Caco-2 (cell line): ENCODE measurements at regions not wholly inside any gene's neighbourhood (a gene's known extent, or its start where the extent isn't known, plus 50 kb on each side); places are given as distances from the start of the nearest gene placed in this dataset.

Experiments used
- BruUV-seq: library from RNA; stranded (reverse); fragments of 400-500 nt; replicated peaks from 2 replicates; lab custom pipeline; 2021; lab: Mats Ljungman, UMichigan
- CTCF ChIA-PET: fragments of 300-600 bp; sonication (Branson Sonifier 250); formaldehyde crosslinking; loops from one replicate; lab custom pipeline; 2022; ENCODE audit warnings: antibody characterized with exemption; lab: Charles Lee
- POLR2A ChIA-PET: fragments of 300-600 bp; sonication (Branson Sonifier 250); formaldehyde crosslinking; loops from one replicate; lab custom pipeline; 2022; ENCODE audit warnings: antibody characterized with exemption; lab: Charles Lee
- DNase-seq, 2 experiments: peaks; one replicate each; pipeline versions ENCODE4 v3.0.0 to v3.0.0-alpha.2; 2020 to 2022
- H3K27me3 ChIP-seq: replicated peaks from 2 replicates; pipeline ENCODE4 v1.6.0; 2011; ENCODE audit warnings: low read length; ENCODE audit not compliant: control insufficient read depth, insufficient read depth
- H3K36me3 ChIP-seq: 2 replicates; pipeline ENCODE4 v1.5.1; 2011; ENCODE audit warnings: low read length; ENCODE audit not compliant: control insufficient read depth, insufficient read depth
- H3K4me1 ChIP-seq: fragments of 250-450 bp; sonication (Bioruptor Pico); 2 replicates; pipeline ENCODE4 v1.5.1; 2020; ENCODE audit warnings: mild to moderate bottlenecking
- H3K4me3 ChIP-seq: 2 replicates; pipeline ENCODE4 v1.5.1; 2011; ENCODE audit warnings: low read depth, mild to moderate bottlenecking, control low read depth, low read length
- H3K9me3 ChIP-seq: fragments of 250-450 bp; sonication (Bioruptor Pico); 2 replicates; pipeline ENCODE4 v1.5.1; 2020; ENCODE audit warnings: mild to moderate bottlenecking, moderate library complexity
- H3K27ac Mint-ChIP-seq: one replicate; pipeline ENCODE4 v1.8.0; 2022; ENCODE audit warnings: mixed read lengths; ENCODE audit not compliant: unreplicated experiment
- H3K27me3 Mint-ChIP-seq: one replicate; pipeline ENCODE4 v1.8.0; 2022; ENCODE audit warnings: mixed read lengths; ENCODE audit not compliant: insufficient read depth, unreplicated experiment
- H3K36me3 Mint-ChIP-seq: one replicate; pipeline ENCODE4 v1.8.0; 2022; ENCODE audit warnings: mild to moderate bottlenecking, mixed read lengths; ENCODE audit not compliant: insufficient read depth, unreplicated experiment
- H3K4me1 Mint-ChIP-seq: one replicate; pipeline ENCODE4 v1.8.0; 2022; ENCODE audit warnings: low read depth, mixed read lengths; ENCODE audit not compliant: unreplicated experiment
- H3K4me3 Mint-ChIP-seq: one replicate; pipeline ENCODE4 v1.8.0; 2022; ENCODE audit warnings: mild to moderate bottlenecking, moderate library complexity, mixed read lengths; ENCODE audit not compliant: unreplicated experiment
- H3K9me3 Mint-ChIP-seq: one replicate; pipeline ENCODE4 v1.8.0; 2022; ENCODE audit warnings: mixed read lengths; ENCODE audit not compliant: unreplicated experiment
- CTCF ChIP-seq, 2 experiments: fragments of 200-600 bp in 1 of 2; IDR thresholded peaks; 1 replicate in 1 of 2; 2 replicates in 1 of 2; pipeline versions ENCODE4 v1.5.1 to v1.8.0; 2011 to 2022; ENCODE audit warnings: antibody characterized with exemption in 1 of 2, control low read depth in 1 of 2, inconsistent platforms in 1 of 2, low read depth in 1 of 2, low read length in 1 of 2, mild to moderate bottlenecking in 1 of 2, moderate library complexity in 1 of 2; ENCODE audit not compliant: insufficient read depth in 1 of 2, severe bottlenecking in 1 of 2, unreplicated experiment in 1 of 2
- intact Hi-C: fragments of 100-400 bp; cut with micrococcal nuclease; formaldehyde crosslinking; loops from one replicate; pipeline ENCODE4 v1.10.0; 2022; ENCODE audit not compliant: unreplicated experiment

- no peak overlapping the region for H3K27ac Mint-ChIP-seq
- DNase-seq, result no peak
- CTCF ChIA-PET, result no interaction called here
Measured at GRCh38 chr12:73072214-73072613, 800.0 kb downstream of the TRHDE start.

GRCh38 chr12:73076760-73077159 lies 804.6 kb downstream of the TRHDE start:
- POLR2A ChIA-PET, result no interaction called here
- H3K4me3 Mint-ChIP-seq, result no peak overlapping the region
- intact Hi-C loops, result no loop called here
- H3K4me3 ChIP-seq, result no peak overlapping the region
- BruUV-seq, result no TSS peak
- no peaks in the 10 kb centered on the region for H3K4me1 ChIP-seq
- no peaks in the 10 kb centered on the region for H3K27me3 ChIP-seq
- H3K27me3 Mint-ChIP-seq, result no peaks in the 10 kb centered on the region
- CTCF ChIA-PET, result no interaction called here
- DNase-seq, result no peak
- H3K4me1 Mint-ChIP-seq, result no peaks in the 10 kb centered on the region
- no peaks in the 10 kb centered on the region for H3K36me3 ChIP-seq
- H3K9me3 ChIP-seq, result no peaks in the 10 kb centered on the region
- no peaks in the 10 kb centered on the region for H3K36me3 Mint-ChIP-seq
- no peak overlapping the region for H3K27ac Mint-ChIP-seq
- no peak for TF ChIP-seq CTCF (IDR thresholded peaks at IDR 0.05; ENCODE audit: insufficient read depth in 1 of 2, low read depth in 1 of 2, low read length in 1 of 2, severe bottlenecking in 1 of 2, unreplicated experiment in 1 of 2)
- H3K9me3 Mint-ChIP-seq, result no peaks in the 10 kb centered on the region

More at GRCh38 chr12:73072214-73072613, 800.0 kb downstream of the TRHDE start:
- intact Hi-C loops, result no loop called here
- no peak for TF ChIP-seq CTCF (IDR thresholded peaks at IDR 0.05; ENCODE audit: insufficient read depth in 1 of 2, low read depth in 1 of 2, low read length in 1 of 2, severe bottlenecking in 1 of 2, unreplicated experiment in 1 of 2)
- H3K36me3 ChIP-seq, result no peaks in the 10 kb centered on the region
- Mint-ChIP-seq H3K4me3 (no peak overlapping the region), H3K9me3 (no peaks in the 10 kb centered on the region), H3K27me3 (no peaks in the 10 kb centered on the region), H3K4me1 (no peaks in the 10 kb centered on the region), H3K36me3 (no peaks in the 10 kb centered on the region)
- H3K4me1 ChIP-seq, result no peaks in the 10 kb centered on the region
- H3K27me3 ChIP-seq, result no peaks in the 10 kb centered on the region
- no TSS peak for BruUV-seq
- no peaks in the 10 kb centered on the region for H3K9me3 ChIP-seq
- POLR2A ChIA-PET, result no interaction called here
- no peak overlapping the region for H3K4me3 ChIP-seq

GRCh38 chr12:73083736-73084135 lies 811.6 kb downstream of the TRHDE start:
- Mint-ChIP-seq H3K27me3 (no peaks in the 10 kb centered on the region), H3K4me1 (no peaks in the 10 kb centered on the region), H3K27ac (no peak overlapping the region), H3K36me3 (no peaks in the 10 kb centered on the region), H3K9me3 (no peaks in the 10 kb centered on the region), H3K4me3 (no peak overlapping the region)
- TF ChIP-seq CTCF (IDR thresholded peaks at IDR 0.05; ENCODE audit: insufficient read depth in 1 of 2, low read depth in 1 of 2, low read length in 1 of 2, severe bottlenecking in 1 of 2, unreplicated experiment in 1 of 2), result no peak
- no TSS peak for BruUV-seq
- ChIA-PET POLR2A (no interaction called here), CTCF (no interaction called here)
- H3K36me3 ChIP-seq, result no peaks in the 10 kb centered on the region
- intact Hi-C loops, result no loop called here
- H3K9me3 ChIP-seq, result no peaks in the 10 kb centered on the region
- DNase-seq, result no peak
- no peaks in the 10 kb centered on the region for H3K27me3 ChIP-seq
- no peak overlapping the region for H3K4me3 ChIP-seq
- H3K4me1 ChIP-seq, result no peaks in the 10 kb centered on the region
